Vagina (tissue), 2 donors: ENCODE measurements at regions not wholly inside any gene's neighbourhood (a gene's known extent, or its start where the extent isn't known, plus 50 kb on each side); places are given as distances from the start of the nearest gene placed in this dataset.

ENCODE experiments used
- DNase-seq, 2 donors: peaks; one replicate each; pipeline ENCODE4 v3.0.0-alpha.2; 2017; ENCODE audit errors: extremely low spot score in 2 of 2
- H3K27ac ChIP-seq: fragments of 200-600 bp; sonication (generic); one replicate; pipeline ENCODE4 v1.5.1; 2019
- H3K27me3 ChIP-seq: fragments of 200-600 bp; sonication (generic); one replicate; pipeline ENCODE4 v1.5.1; 2019
- H3K36me3 ChIP-seq, 2 donors: fragments of 200-600 bp; sonication (generic); one replicate each; pipeline ENCODE4 v1.5.1; 2017 to 2019
- H3K4me1 ChIP-seq: fragments of 200-600 bp; sonication (generic); one replicate; pipeline ENCODE4 v1.5.1; 2019
- H3K4me3 ChIP-seq, 2 donors: fragments of 200-600 bp; sonication (generic); 1 replicate in 1 of 2; 2 replicates in 1 of 2; pipeline ENCODE4 v1.5.1; 2016 to 2019
- H3K9me3 ChIP-seq: fragments of 200-600 bp; sonication (generic); one replicate; pipeline ENCODE4 v1.5.1; 2019
- CTCF ChIP-seq, 3 experiments: fragments of 450-650 bp in 2 of 3; fragments of 200-600 bp in 1 of 3; sonication (generic) in 1 of 3; IDR thresholded peaks; one replicate each; pipeline ENCODE4 v1.5.1; 2017 to 2019; ENCODE audit warnings: antibody characterized with exemption in 3 of 3, mild to moderate bottlenecking in 2 of 3, moderate library complexity in 2 of 3
- POLR2A ChIP-seq, 2 donors: fragments of 450-650 bp; IDR thresholded peaks; one replicate each; pipeline ENCODE4 v1.6.1; 2017; ENCODE audit warnings: antibody characterized with exemption in 2 of 2, mild to moderate bottlenecking in 2 of 2, moderate library complexity in 2 of 2
- POLR2AphosphoS5 ChIP-seq, 2 donors: sonication (generic); formaldehyde crosslinking; IDR thresholded peaks; one replicate each; pipeline ENCODE4 v1.9.0; 2017; ENCODE audit warnings: antibody characterized with exemption in 2 of 2, mild to moderate bottlenecking in 2 of 2, low read depth in 1 of 2; ENCODE audit not compliant: insufficient read depth in 1 of 2
- intact Hi-C: fragments of 100-400 bp; cut with DNase I; formaldehyde crosslinking; loops from one replicate; pipeline ENCODE4 v1.15.1; 2023

GRCh38 chr1:214977700-214978374 is 104.7 kb upstream of the KCNK2 start:
- Histone ChIP-seq H3K4me1 (no peaks in the 10 kb centered on the region), H3K27ac (no peak overlapping the region), H3K36me3 (no peaks in the 10 kb centered on the region), H3K9me3 (no peaks in the 10 kb centered on the region), H3K27me3 (no peaks in the 10 kb centered on the region), H3K4me3 (no peak overlapping the region)
- intact Hi-C loops: no loop called here
- TF ChIP-seq POLR2A (IDR thresholded peaks at IDR 0.05): no peak
- no peak for TF ChIP-seq POLR2AphosphoS5 (IDR thresholded peaks at IDR 0.05; ENCODE audit: insufficient read depth in 1 of 2, low read depth in 1 of 2)
- no peak for TF ChIP-seq CTCF (IDR thresholded peaks at IDR 0.05)
- no peak for DNase-seq

GRCh38 chr1:214979191-214979590 is 103.3 kb upstream of the KCNK2 start:
- intact Hi-C loops: no loop called here

GRCh38 chr1:214980921-214981320 is 101.6 kb upstream of the KCNK2 start:
- TF ChIP-seq POLR2AphosphoS5 (IDR thresholded peaks at IDR 0.05; ENCODE audit: insufficient read depth in 1 of 2, low read depth in 1 of 2): no peak
- no peak for TF ChIP-seq POLR2A (IDR thresholded peaks at IDR 0.05)
- no peak for TF ChIP-seq CTCF (IDR thresholded peaks at IDR 0.05)
- Histone ChIP-seq H3K9me3 (no peaks in the 10 kb centered on the region), H3K27ac (no peak overlapping the region)

More at GRCh38 chr1:214979191-214979590, 103.3 kb upstream of the KCNK2 start:
- Histone ChIP-seq H3K27me3 (no peaks in the 10 kb centered on the region), H3K9me3 (no peaks in the 10 kb centered on the region), H3K4me1 (no peaks in the 10 kb centered on the region), H3K36me3 (no peaks in the 10 kb centered on the region), H3K4me3 (no peak overlapping the region), H3K27ac (no peak overlapping the region)
- no peak for TF ChIP-seq POLR2AphosphoS5 (IDR thresholded peaks at IDR 0.05; ENCODE audit: insufficient read depth in 1 of 2, low read depth in 1 of 2)
- DNase-seq: no peak

GRCh38 chr1:214983126-214983869 is 99.2 kb upstream of the KCNK2 start:
- TF ChIP-seq CTCF (IDR thresholded peaks at IDR 0.05) (no peak), POLR2AphosphoS5 (IDR thresholded peaks at IDR 0.05; ENCODE audit: insufficient read depth in 1 of 2, low read depth in 1 of 2) (no peak), POLR2A (IDR thresholded peaks at IDR 0.05) (no peak)
- no peak overlapping the region for H3K4me3 ChIP-seq
- H3K27me3 ChIP-seq: no peaks in the 10 kb centered on the region
- intact Hi-C loops: no loop called here
- H3K27ac ChIP-seq: no peak overlapping the region
- no peak for DNase-seq
- H3K4me1 ChIP-seq: no peaks in the 10 kb centered on the region
- no peaks in the 10 kb centered on the region for H3K36me3 ChIP-seq
- no peaks in the 10 kb centered on the region for H3K9me3 ChIP-seq

More at GRCh38 chr1:214980921-214981320, 101.6 kb upstream of the KCNK2 start:
- Histone ChIP-seq H3K36me3 (no peaks in the 10 kb centered on the region), H3K4me3 (no peak overlapping the region), H3K4me1 (no peaks in the 10 kb centered on the region), H3K27me3 (no peaks in the 10 kb centered on the region)
- DNase-seq: no peak
- intact Hi-C loops: no loop called here

GRCh38 chr1:214989341-214989740 is 93.2 kb upstream of the KCNK2 start:
- no peaks in the 10 kb centered on the region for H3K27me3 ChIP-seq
- intact Hi-C loops: no loop called here
- TF ChIP-seq CTCF (IDR thresholded peaks at IDR 0.05) (no peak), POLR2AphosphoS5 (IDR thresholded peaks at IDR 0.05; ENCODE audit: insufficient read depth in 1 of 2, low read depth in 1 of 2) (no peak), POLR2A (IDR thresholded peaks at IDR 0.05) (no peak)
- H3K9me3 ChIP-seq: no peaks in the 10 kb centered on the region
- H3K27ac ChIP-seq: no peak overlapping the region
- no peaks in the 10 kb centered on the region for H3K36me3 ChIP-seq
- no peak for DNase-seq
- no peak overlapping the region for H3K4me3 ChIP-seq
- H3K4me1 ChIP-seq: no peaks in the 10 kb centered on the region
